Anterior cingulate cortex (tissue), 58 donors: ENCODE measurements at regions not wholly inside any gene's neighbourhood (a gene's known extent, or its start where the extent isn't known, plus 50 kb on each side); places are given as distances from the start of the nearest gene placed in this dataset.

Experiments used
- DNase-seq, 58 donors: peaks; one replicate each; lab custom pipeline; 2025; lab: John Stamatoyannopoulos, UW

DNA sequence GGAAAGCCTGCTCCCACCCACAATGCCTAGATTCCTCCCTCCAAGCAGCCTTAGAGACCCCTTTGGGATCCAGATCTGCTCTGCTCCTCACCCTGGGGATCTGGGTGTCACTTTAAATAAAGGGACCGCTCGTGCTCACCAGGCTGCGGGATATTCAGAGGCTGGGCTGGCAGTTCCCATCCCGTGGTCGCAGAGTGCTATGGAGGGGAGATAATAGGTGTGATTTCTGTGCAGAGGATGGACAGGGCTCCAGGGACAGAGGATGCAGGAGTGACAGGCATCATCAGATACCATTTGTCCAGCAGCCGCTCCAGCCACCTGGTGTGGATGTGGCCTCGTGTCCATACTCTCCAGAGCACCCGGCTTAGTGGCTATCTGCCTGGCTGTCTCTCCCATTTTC is 415.9 kb upstream of the SULF2 start:
- DNase-seq: no peak

DNA sequence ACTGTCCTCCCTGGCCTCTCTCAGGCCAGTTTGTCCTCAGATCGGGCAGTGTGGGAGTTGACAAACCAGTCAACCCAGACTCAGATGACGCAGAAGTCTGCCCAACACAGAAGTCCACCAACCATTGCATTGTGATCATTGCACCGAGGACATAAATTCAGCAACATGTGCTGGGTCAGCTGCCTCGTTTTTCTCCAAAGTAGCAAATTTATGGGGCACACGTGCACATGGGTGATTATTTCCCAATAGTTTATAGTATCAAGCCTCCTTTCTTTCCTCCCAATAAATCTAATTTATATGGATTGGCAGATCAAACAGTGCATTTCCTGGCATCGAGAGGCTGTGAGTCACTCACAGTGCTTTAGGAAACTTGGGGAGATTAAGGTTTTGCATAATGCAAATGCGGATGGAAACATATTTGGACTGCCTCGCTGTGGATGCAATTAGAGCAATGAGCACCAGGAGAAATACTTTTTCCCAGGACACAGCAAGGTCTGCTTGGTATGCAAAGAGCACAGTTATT is 413.7 kb upstream of the SULF2 start:
- DNase-seq: peak in 2 of 58 donors; percentile 10

DNA sequence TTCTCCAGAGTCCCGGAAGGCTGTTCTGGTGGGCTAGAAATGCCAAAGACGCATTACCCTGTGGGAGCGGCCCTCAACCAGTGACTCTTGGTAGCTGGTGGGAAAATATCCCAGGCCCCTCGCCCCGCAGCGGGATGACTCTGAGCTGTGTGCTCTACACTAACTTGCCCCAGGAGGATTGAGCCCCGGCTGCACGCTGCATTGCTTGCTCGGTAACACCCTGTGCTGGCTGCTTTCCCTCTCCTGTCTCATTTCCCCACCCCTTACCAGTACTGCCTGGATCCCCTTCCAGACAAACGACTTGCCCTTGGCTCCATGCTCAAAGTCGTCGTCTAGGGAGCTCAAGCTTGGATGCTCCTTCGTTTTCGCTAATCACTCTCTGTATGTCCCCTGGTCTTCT is 411.8 kb upstream of the SULF2 start:
- DNase-seq: no peak

DNA sequence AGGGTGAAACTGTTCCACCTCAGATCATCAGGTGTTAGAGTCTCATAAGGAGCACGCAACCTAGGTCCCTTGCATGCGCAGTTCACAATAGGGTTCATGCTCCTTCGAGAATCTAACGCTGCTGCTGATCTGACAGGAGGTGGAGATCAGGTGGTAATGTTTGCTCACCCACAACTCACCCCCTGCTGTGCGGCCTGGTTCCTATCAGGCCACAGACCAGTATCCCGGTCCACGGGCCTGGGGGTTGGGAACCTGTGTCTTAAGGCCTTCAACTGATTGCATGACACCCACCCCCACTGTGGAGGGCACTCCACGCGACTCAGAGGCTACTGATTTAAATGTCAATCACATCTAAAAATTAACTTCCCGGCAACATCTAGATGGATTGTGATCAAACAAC is 411.2 kb upstream of the SULF2 start:
- DNase-seq: no peak

DNA sequence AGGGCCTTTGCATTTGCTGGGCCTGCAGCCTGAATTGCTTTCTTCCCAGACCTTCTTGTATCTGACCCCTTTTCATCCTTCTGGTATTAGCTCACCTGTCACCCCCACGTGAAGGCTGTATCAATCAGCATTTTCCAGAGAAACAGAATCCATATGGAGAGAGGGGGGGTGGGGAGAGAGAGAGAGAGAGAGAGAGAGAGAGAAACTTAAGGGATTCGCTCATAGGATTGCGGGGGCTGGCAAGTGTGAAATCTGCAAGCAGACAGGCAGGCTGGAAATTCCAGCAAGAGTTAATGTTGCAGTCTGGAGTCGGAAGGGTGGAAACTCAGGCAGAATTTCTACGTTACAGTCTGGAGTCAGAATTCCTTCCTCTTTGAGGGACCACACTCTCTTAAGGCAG is 410.7 kb upstream of the SULF2 start:
- DNase-seq: peak in 1 of 58 donors; percentile 5

DNA sequence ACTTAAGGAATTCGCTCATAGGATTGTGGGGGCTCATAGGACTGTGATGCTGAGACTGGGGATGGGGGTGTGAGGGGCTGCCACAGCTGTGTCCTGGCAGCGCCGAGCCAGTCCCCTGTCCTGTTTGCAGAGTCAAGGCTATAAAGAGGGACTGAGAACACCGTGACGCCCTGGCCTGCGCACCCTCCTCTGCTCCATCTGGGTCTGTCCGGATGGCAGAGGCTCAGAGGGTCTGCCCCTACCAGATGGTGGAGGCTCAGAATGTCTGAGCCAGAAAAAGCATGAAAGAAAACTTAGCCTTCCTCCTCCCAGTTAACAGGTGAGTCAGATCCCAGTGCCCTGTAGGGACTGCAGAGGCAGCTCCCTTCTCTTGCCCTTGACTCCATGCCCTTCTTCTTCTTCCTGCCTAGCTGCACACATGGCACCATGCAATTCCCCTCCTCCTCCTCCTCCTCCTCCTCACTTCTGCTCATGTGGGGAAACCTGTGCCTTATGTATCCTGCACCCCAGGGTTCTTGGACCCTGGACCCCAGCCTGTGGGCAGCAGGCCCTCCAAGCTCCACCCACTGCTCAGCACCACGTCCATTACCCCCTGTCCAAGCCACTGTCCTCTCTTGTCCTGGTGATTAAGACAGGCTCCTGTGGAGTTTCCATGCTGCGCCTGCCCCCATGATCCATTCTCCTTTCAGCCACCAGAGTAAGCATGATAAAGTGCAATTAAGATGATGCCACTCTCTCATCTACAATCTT is 410.0 kb upstream of the SULF2 start:
- DNase-seq: no peak

DNA sequence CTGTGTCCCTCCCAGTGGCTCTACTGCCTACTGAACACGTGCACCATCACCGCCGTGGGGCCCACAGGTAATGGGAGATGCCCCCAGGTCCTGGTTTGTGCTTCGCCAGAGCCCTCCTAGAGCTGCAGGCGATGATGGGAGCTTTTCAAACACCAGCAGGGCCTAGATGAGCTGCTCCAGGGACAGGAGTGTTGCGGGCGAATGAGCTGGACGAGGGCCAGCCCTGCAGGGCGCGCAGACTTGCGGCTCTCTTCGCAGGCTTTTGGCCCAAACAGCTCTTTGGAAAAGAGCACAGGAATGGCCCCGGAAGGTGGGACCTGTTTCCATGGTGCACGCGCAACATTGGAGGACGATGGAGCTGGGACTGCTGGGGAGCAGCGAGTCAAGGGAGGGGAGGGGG is 409.3 kb upstream of the SULF2 start:
- no peak for DNase-seq

DNA sequence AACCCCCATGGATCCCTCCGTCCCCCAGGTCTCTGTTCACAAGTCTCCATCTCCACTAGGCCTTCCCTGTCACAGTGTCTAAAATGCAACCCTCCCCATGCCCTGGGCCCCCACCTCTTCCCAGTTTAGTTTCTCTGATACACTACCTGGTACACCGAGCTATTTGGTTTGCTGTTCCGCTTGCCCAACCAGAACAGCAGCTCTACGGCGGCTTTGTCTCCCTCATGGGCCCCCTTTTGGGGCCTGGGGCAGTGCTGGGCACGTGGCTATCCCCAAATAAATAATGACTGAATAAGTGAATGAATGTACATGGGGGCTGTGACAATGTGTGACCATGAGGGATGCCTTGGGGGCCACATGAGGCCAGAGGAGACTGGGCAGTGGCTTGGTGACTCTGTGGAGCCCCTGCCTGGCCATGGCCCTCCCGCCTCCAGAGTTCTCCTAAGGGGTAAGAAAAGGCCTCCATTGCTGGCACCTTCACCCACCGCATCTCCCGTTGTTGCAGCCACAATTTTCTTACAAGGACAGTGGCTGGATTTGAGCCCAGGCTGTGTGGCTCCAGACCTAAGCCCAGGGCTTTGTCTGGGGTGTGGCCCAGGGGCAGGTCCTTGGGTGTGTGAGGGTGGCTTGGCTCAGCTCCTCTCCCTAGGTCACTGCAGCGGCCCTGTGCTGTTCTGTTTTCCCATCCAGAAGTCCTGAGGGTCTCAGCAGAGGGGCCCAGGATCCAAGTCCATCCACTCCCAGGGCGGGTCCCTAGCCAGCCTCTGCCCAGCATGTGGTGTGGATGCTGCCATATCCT is 408.5 kb upstream of the SULF2 start:
- DNase-seq: no peak

DNA sequence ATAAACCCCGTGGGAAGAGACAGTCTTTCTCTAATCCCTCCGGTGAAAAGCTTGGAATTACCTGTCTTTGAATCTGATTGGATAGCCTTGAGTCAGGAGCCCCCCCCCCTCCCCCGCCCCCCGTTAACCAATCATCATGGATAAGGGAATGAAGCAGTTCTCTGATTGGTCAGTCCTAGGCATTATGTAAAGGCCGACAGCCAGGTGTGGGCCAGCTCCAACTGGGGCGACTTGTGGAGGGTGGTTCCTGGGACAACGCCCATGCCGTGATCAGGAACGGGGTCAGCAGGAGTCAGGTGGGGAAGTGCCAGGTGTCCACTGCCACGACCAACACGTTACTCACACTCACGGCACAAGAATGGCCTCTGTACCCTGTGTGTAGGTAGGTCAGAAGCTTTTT is 406.8 kb upstream of the SULF2 start:
- no peak for DNase-seq

DNA sequence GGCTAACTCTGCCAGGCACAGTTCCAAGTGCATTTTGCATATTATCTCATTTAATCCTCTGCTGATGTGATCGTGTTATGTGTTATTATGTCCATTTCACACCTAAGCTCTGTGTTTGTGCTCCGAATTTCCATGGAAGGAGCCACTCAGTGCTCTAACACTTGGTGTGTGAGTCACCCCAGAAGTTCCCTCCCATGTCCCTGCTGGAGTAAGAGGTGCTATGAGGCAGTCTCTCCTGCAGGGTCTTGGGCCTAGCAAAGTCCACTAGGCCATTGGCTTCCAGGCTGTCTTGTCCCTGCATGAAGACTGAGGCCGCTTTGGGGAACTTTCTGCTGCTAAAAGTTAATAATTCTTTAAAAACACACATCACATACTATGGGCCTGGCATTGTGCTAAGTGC is 405.9 kb upstream of the SULF2 start:
- DNase-seq: no peak

DNA sequence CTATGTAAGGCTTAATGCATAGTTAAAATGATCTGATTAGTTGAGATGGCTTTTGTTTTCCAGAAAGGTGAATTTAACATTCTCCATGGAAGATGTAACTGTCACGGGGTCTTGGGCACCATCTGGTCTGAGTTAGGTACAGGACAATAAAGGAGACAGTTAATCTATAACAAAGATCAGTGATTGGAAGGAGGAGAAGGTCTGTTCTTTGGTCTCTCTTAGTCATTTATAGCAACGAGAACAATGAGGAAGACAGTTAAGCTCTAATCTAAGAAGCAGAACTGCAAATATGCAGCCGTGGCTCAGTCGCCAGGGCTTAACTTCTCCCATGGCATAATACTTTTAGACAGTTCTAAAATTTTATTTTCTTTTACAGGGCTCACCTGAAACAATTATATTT is 405.5 kb upstream of the SULF2 start:
- DNase-seq: no peak

DNA sequence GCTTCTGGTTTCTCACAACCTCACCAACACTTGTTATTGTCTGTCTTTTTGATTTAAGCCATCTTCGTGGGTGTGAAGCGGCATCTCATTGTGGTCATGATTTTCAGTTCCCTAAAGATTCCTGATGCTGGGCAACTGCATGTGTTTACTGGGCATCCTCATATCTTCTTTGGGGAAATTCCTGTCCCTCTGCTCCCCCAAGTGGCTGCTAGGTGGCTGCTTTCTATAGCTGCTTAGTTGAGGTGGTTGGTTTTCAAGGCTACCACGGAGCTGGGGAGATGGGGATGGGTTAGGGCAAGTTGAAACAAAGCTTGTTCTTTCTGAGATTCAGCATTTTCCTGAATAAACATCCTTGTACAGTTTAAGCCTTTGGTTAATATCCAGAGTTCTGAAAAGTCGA is 403.9 kb upstream of the SULF2 start:
- DNase-seq: no peak

DNA sequence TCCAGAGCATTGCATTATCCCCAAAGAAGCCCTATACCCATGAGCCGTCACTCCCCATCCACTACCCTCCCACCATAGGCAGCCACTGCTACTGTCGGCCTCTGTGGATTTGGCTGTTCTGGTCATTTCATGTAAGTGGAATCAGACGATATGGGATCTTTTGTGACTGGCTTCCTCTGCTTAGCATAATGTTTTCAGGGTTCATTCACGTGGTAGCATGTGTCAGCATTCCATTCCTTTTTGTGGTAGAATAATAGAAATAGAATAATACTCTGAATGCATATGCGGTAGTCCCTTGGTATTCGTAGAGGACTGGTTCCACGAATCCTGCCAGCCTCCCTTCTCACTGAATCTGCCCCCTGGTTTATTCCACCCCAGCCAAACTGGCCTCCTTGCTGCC is 402.6 kb upstream of the SULF2 start:
- no peak for DNase-seq

DNA sequence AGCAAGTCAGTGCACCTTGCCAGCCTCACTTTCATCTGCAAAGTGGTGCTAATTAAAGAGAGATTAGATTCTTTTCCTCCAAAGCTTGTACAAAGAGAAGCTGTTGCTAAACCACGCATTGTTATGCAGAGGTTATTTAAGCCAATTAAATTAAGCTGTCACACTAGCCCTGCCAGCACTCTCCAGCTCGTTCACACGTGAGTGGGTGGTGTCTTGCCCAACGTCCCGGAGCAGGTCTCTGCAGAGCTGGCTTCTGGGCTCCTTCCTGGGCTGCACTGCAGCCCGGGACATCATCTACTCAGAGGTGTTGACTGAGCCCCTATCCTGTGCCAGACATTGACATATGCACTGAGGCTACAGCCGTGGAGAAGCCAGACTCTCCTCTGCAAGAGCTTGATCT is 401.6 kb upstream of the SULF2 start:
- DNase-seq: no peak

DNA sequence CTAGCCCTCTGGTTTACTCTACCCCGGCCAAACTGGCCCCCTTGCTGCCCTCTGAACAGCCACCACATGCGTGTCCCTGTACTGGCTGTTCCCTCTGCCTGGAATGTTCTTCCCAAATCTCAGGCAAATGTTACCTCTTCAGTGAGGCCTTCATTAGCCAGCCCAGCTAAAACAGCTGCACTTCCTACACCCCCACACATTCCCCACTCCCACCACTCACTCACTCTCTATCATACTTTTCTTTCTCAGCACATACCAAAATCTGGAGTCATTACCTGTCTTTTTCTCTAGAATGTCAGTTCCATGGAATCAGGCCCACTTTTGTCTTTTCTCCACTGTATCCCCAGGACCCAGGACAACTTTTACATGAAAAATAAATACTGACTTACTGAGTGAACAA is 401.2 kb upstream of the SULF2 start:
- DNase-seq: no peak

DNA sequence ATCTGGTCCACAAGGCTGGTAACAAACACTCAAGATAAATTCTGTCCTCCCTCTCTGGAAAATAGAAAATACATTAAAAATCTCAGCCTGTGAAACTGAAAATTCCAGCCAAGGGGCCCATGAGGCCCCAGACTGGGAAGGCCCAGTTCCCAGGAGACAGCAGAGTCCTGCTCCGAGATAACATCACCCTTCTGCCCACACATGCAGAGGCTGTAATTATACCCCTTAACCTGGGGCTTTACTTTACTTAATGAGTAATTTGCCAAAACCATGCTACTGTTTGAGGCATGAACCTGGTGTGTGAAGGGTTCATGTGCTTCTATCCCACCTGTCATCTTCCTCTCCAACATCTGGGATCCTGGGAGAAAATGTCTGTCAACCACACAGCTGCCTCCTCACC is 398.9 kb upstream of the SULF2 start:
- no peak for DNase-seq

DNA sequence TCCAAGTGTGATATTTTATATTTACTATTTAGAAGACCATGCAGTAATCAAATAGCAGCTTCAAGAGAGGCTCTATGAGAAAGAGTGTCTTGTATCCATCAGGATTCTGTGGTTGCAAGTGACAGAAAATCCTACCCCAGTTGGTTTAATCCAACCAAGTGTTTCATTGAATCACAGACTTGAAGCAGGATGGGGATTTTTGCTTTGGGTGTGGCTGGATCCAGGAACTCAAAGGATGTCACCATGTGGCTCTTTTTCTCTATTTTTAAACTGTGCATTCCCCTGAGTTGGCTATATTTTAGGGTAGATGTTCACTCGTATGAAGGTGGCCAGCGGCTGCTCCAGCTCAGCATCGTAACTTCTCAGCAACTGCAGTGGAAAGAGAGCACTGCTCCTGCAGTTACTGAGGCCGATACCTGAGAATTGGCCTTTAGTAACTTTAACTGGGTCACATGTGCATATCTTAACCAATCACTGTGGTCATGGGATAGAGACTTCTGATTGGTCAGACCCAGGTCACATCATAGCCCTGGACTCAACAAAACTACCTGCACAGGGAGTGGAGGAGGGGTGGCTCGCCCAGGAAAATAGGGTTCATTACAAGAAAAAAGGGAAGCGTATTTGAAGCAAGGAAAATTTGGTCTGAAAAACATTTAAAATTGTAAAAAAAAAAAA is 396.1 kb upstream of the SULF2 start:
- DNase-seq: no peak

DNA sequence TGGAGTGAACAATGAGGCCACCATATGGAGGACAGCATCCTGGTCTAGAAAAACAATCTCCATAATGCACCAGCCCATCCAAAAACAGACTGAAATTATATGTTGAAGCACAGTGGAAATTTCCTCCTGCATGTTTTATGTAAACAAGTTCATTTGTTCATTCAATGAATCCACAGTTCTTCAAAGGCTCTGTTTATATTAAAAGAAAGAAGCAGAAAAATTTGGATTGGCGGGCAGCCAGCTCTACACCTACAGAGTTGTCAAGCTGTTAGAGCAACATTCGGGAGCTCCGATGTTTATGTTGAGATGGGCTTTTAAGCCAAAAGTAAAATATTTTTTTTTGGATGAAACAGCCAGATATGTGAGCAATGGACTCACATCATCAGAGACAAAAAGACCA is 395.3 kb upstream of the SULF2 start:
- DNase-seq: peak in 24 of 58 donors; percentile 5 to 64 (median 22)

DNA sequence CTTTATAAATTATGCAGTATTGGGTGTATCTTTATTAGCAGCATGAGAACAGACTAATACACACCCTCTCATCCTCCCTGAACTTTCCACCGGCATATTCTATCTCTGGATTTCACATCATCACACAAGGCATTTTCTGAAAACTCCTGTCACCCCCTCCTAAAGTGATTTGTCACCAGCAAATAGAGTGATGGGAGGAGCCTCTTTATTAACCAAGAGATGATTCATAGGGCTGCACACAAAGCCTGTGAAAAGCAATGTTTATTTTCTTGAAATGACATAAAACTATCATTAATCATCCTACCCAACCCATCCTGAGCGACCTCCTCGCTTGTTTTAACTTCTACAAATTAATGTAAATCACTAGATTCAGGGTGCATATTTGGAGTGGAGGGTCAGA is 394.7 kb upstream of the SULF2 start:
- no peak for DNase-seq

DNA sequence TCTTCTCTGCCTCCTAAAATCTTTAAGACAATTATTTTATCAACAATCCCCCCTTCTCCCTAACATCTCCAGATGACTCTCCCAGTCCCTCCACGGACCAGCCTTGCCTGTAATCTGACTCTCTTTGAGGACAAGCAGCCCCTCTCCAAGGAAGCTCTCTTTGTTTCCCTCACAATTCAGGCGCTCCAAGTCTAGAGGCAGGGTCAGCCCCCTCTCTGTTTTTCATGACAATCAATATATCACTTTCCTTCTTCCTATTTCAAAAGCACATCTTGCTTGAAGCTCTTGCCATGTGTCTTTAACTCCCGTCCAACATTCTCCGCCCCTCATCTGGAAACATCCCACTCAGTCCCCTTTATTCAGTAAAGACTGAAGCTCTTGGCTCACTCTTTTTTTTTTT is 393.4 kb upstream of the SULF2 start:
- no peak for DNase-seq

DNA sequence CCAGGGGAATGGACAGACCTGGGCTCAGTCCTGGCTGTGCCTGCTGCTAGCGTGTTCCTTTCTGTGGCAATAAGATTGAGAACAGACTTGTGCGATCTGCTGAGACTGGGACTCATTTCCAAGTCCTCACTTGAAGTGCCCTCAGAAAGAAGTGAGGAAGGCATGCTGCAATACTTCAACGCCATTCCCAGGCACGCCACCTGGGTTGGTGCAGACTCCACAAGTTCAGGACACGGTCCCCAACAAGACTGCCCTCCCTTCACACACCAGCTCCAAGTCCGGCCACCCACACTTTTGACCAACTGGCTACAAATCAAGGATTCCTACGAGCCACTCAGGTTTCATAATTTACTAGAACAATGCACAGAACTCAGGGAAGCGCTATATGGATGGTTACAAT is 391.8 kb upstream of the SULF2 start:
- DNase-seq: no peak
